ENCODE measurements at regions not wholly inside any gene's neighbourhood (a gene's known extent, or its start where the extent isn't known, plus 50 kb on each side); places are given as distances from the start of the nearest gene placed in this dataset.

- CTCF ChIA-PET, result no interaction called here
- H3K36me3 Mint-ChIP-seq (ENCODE audit: insufficient read depth, unreplicated experiment), result no peaks in the 10 kb centered on the region
These were observed 579.4 kb downstream of the SI start for GRCh38 chr3:164498917-164499316.

DNA sequence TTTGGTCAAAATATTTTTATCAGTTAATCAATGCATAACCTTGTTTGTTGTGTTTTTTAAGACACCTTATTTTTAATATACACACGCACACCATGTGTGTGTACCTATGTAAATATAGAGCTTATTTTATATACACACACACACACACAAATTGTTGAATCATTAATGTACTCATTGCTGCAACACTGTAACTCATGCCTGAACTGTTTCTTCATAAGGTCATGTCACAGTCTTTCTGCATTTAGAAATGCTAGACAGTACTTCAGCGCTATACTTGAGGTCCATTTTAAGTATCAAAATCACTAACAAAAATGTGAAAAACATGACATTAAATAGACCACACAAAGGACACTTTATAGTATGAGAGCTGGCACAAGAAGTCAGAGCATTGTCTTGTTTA is 589.4 kb downstream of the SI start:
- CTCF ChIA-PET, result no interaction called here
- no peak overlapping the region for H3K4me3 Mint-ChIP-seq (ENCODE audit: low read depth, unreplicated experiment)
- H3K4me1 Mint-ChIP-seq (ENCODE audit: low read depth, unreplicated experiment), result no peaks in the 10 kb centered on the region
- H3K27me3 Mint-ChIP-seq (ENCODE audit: unreplicated experiment), result no peaks in the 10 kb centered on the region
- TF ChIP-seq CTCF (IDR thresholded peaks at IDR 0.05; ENCODE audit: unreplicated experiment), result no peak
- no peaks in the 10 kb centered on the region for H3K36me3 Mint-ChIP-seq (ENCODE audit: insufficient read depth, unreplicated experiment)
- BruUV-seq (replicated peaks), result no TSS peak
- no peak for DNase-seq
- H3K27ac Mint-ChIP-seq (ENCODE audit: unreplicated experiment), result no peak overlapping the region
- intact Hi-C loops (cut with micrococcal nuclease; ENCODE audit: unreplicated experiment), result no loop called here
- no peaks in the 10 kb centered on the region for H3K9me3 Mint-ChIP-seq (ENCODE audit: low read depth, unreplicated experiment)

More at GRCh38 chr3:164498917-164499316, 579.4 kb downstream of the SI start:
- Mint-ChIP-seq H3K4me3 (ENCODE audit: low read depth, unreplicated experiment) (no peak overlapping the region), H3K27ac (ENCODE audit: unreplicated experiment) (no peak overlapping the region), H3K27me3 (ENCODE audit: unreplicated experiment) (no peaks in the 10 kb centered on the region), H3K9me3 (ENCODE audit: low read depth, unreplicated experiment) (peaks cover 9% of the 10 kb centered on the region), H3K4me1 (ENCODE audit: low read depth, unreplicated experiment) (no peaks in the 10 kb centered on the region)
- TF ChIP-seq CTCF (IDR thresholded peaks at IDR 0.05; ENCODE audit: unreplicated experiment), result no peak
- DNase-seq, result no peak
- intact Hi-C loops (cut with micrococcal nuclease; ENCODE audit: unreplicated experiment), result no loop called here
- BruUV-seq (replicated peaks), result no TSS peak

GRCh38 chr3:164486150-164486549 is 592.1 kb downstream of the SI start:
- Mint-ChIP-seq H3K27me3 (ENCODE audit: unreplicated experiment) (no peaks in the 10 kb centered on the region), H3K4me1 (ENCODE audit: low read depth, unreplicated experiment) (no peaks in the 10 kb centered on the region), H3K4me3 (ENCODE audit: low read depth, unreplicated experiment) (no peak overlapping the region), H3K36me3 (ENCODE audit: insufficient read depth, unreplicated experiment) (no peaks in the 10 kb centered on the region), H3K27ac (ENCODE audit: unreplicated experiment) (no peak overlapping the region), H3K9me3 (ENCODE audit: low read depth, unreplicated experiment) (no peaks in the 10 kb centered on the region)
- BruUV-seq (replicated peaks), result no TSS peak
- no peak for TF ChIP-seq CTCF (IDR thresholded peaks at IDR 0.05; ENCODE audit: unreplicated experiment)
- intact Hi-C loops (cut with micrococcal nuclease; ENCODE audit: unreplicated experiment), result no loop called here
- CTCF ChIA-PET, result no interaction called here
- DNase-seq, result no peak

DNA sequence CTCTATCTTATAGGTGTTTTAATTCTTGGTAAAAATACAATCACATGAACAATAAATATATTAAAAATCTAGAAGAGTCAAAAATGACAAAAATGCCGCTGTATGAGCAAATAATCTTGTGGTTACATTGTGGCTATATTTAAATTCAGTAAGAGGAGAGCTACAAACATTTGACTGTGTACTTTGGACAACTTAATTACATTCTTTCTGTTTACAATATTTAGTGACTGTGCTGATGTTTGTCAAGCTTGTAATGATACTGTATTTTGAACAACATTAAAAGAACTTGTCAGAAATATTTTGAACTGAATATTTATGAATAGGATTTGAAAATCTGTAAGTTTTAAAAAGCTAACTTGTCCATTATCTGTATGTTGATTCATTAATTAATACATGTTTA is 598.3 kb downstream of the SI start:
- intact Hi-C loops (cut with micrococcal nuclease; ENCODE audit: unreplicated experiment), result no loop called here
- H3K4me1 Mint-ChIP-seq (ENCODE audit: low read depth, unreplicated experiment), result no peaks in the 10 kb centered on the region

More for the DNA sequence above, 598.3 kb downstream of the SI start:
- BruUV-seq (replicated peaks), result no TSS peak
- CTCF ChIA-PET, result no interaction called here
- DNase-seq, result no peak
- Mint-ChIP-seq H3K27ac (ENCODE audit: unreplicated experiment) (no peak overlapping the region), H3K27me3 (ENCODE audit: unreplicated experiment) (no peaks in the 10 kb centered on the region), H3K9me3 (ENCODE audit: low read depth, unreplicated experiment) (no peaks in the 10 kb centered on the region), H3K4me3 (ENCODE audit: low read depth, unreplicated experiment) (no peak overlapping the region), H3K36me3 (ENCODE audit: insufficient read depth, unreplicated experiment) (no peaks in the 10 kb centered on the region)
- no peak for TF ChIP-seq CTCF (IDR thresholded peaks at IDR 0.05; ENCODE audit: unreplicated experiment)

All from Calu3 (cell line).